Ovary (tissue), 3 donors: ENCODE measurements at regions not wholly inside any gene's neighbourhood (a gene's known extent, or its start where the extent isn't known, plus 50 kb on each side); places are given as distances from the start of the nearest gene placed in this dataset.

Experiments
- CTCF ChIP-seq, 3 donors: fragments of 450-650 bp in 2 of 3; fragments of 200-600 bp in 1 of 3; IDR thresholded peaks; one replicate each; pipeline versions ENCODE4 v1.5.1 to v1.8.0; 2016 to 2022; ENCODE audit warnings: antibody characterized with exemption in 3 of 3, mild to moderate bottlenecking in 1 of 3
- EP300 ChIP-seq: sonication (generic); formaldehyde crosslinking; IDR thresholded peaks from one replicate; pipeline ENCODE4 v1.6.1; 2017; ENCODE audit warnings: antibody characterized with exemption
- POLR2A ChIP-seq: fragments of 450-650 bp; IDR thresholded peaks from one replicate; pipeline ENCODE4 v1.6.1; 2017; ENCODE audit warnings: antibody characterized with exemption, mild to moderate bottlenecking, moderate library complexity
- donor health status: DM: no; HTN: no; CAD: no.

GRCh38 chr18:75745147-75745546 lies 317.6 kb upstream of the SMIM21 start:
- TF ChIP-seq CTCF (IDR thresholded peaks at IDR 0.05), result no peak
- TF ChIP-seq POLR2A, result no peak
- TF ChIP-seq EP300, result no peak
